C4-2B (cell line): ENCODE measurements at regions not wholly inside any gene's neighbourhood (a gene's known extent, or its start where the extent isn't known, plus 50 kb on each side); places are given as distances from the start of the nearest gene placed in this dataset.

Experiments used
- ZFX ChIP-seq: fragments of 450-650 bp; IDR thresholded peaks from 2 replicates; pipeline ENCODE4 v1.6.1; 2017
- TF ChIP-seq, protein P1 (sequence below): fragments of 450-650 bp; conservative IDR thresholded peaks from 2 replicates; pipeline ENCODE4 v1.5.1; 2017; ENCODE audit warnings: mild to moderate bottlenecking

DNA sequence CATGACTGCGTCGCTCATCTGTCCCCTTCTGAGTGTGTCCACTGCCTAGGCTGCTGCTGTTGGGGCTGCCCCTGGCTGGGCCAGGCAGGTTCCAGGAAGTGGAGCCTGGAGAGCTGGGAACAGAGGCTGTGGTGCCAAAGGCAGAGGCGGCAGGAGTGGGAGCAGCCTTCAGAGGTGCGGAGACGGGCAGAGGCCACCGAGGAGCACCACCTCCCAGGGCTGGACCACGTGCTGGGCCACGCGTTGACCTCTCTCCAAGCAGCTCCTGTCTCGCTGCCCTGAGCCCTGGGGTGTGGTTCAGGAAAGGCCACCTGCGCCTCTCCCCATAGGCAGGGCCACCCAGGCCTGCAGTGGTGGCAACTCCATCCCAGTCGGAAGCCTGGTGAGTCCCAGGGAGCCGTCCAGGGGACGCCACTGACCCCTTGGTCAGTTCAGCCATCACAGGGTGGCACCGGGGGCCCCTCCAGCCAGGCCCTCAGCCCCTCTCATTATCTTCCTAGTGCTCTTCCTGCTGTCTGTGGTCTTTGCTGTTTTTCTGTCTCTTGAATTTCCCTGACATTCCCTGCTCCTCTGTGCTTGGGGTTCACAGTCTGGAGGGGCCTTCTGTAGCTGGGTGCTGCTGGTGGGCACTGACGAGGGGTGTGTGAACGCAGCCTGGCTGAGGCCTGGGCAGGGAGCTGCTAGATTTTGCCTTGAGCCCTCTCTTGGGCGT is 122.8 kb upstream of the HS6ST1 start:
- TF ChIP-seq, protein P1, sequence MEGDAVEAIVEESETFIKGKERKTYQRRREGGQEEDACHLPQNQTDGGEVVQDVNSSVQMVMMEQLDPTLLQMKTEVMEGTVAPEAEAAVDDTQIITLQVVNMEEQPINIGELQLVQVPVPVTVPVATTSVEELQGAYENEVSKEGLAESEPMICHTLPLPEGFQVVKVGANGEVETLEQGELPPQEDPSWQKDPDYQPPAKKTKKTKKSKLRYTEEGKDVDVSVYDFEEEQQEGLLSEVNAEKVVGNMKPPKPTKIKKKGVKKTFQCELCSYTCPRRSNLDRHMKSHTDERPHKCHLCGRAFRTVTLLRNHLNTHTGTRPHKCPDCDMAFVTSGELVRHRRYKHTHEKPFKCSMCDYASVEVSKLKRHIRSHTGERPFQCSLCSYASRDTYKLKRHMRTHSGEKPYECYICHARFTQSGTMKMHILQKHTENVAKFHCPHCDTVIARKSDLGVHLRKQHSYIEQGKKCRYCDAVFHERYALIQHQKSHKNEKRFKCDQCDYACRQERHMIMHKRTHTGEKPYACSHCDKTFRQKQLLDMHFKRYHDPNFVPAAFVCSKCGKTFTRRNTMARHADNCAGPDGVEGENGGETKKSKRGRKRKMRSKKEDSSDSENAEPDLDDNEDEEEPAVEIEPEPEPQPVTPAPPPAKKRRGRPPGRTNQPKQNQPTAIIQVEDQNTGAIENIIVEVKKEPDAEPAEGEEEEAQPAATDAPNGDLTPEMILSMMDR = no peak
- TF ChIP-seq ZFX = no peak
